HG03025 (cell line): ENCODE measurements at regions not wholly inside any gene's neighbourhood (a gene's known extent, or its start where the extent isn't known, plus 50 kb on each side); places are given as distances from the start of the nearest gene placed in this dataset.

Experiments
- ATAC-seq: cut with Tn5 transposase; IDR thresholded peaks from one replicate; pipeline ENCODE4 v1.9.1; 2021; ENCODE audit warnings: mild to moderate bottlenecking, moderate library complexity; ENCODE audit not compliant: unreplicated experiment, low FRiP score

DNA sequence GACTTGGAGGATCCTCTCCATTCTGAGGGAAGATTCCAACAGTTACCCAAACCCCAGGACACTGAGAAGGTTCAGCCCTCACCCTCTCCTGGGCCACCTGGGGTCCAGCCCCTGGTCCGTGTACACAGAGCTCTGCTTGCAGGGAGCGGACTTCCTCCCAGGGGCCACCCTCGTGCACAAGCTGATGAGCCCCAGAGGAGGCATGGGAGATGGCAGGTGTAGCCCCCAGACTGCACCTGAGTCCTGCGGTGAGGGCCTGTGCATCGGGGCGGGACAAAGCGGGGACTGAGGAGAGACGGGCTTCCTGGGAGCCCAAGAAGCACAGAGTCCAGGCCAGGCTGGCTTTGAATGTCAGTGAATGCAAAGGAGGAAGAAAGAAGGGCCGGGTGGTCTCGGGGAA lies 1374.9 kb downstream of the BRD1 start:
- ATAC-seq: no peak

DNA sequence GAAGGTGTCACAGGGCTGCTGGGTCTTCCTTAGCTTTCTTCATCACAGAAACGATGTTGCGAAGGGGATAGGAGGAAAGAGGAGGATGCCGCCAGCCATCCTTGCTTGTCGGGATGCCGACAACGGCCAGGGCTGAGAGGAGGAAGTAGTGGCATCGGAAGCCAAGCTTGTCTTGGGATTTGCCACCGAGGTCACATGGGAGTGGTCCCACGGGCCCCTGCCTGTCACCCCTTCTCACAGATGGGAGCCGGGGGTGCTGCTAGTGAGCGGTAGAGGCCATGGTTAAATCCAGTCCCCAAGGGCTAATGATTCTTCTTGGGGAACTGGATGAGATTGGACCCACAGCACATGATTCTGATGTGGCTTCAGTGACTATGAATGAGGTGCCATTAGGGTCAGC lies 1375.8 kb downstream of the BRD1 start:
- no peak for ATAC-seq

DNA sequence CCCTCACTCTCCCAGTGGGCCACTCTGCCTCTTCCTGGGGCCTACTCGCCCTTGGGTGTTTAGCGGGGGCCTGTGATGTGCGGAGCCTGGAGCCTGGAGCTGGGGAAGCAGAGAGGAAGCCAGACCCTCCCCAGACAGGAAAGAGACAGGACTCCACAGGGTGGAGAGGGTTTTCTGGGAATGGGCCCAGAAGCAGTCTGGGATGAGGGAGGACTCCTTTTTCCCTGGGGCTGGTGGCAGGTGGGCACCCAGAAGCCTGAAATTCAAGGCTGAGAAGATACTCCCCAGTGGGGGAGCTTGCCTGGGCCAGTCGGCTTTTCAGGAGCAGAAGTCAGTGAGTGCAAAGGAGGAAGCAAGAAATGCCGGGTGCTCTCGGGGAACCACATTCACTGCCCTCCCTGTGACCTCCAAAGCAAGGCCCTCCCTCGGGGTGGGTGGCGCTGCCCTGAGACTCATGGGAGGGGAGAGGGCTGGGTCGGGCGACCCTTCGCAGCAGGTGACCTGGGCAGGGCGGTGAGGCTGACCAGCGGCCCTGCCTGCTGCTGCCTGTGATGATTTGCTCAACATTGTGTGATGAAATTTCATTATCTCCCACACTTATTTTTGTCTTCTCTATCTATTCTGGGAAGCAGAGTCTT lies 1377.4 kb downstream of the BRD1 start:
- ATAC-seq: no peak

DNA sequence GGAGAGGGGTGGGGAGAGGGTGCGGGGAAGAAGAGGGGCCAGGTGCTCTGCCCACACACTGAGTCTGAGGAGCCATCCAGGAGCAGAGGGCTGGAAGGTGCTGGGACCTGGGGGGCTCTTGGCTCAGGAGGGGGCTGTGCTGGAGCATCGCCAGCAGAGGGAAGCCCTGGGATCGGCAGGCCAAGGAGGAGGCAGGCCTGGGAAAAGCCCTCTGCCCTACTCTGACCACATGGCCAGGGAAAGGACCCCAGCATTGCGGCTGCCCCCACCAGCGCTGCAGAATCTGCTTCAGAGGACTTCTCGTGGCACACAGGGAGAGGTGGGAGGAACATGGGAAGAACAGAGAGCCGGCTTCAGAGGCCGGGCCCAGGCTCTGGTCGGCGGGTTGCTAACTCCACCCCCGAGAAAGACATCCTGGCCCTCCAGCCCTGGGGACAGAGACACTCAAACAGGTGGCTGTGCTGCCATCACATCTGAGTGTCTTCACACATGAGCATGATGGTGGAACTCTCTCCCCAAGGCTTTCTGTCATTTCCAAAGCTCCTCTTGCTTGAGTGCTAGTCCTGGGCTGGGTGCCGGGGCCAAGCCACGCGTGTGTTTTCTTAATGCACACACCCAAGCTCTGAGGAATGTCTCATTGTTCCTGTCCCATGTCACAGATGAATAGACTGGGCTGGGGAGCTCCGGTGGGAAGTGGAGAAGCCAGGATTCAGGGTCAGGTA lies 1378.0 kb downstream of the BRD1 start:
- no peak for ATAC-seq

DNA sequence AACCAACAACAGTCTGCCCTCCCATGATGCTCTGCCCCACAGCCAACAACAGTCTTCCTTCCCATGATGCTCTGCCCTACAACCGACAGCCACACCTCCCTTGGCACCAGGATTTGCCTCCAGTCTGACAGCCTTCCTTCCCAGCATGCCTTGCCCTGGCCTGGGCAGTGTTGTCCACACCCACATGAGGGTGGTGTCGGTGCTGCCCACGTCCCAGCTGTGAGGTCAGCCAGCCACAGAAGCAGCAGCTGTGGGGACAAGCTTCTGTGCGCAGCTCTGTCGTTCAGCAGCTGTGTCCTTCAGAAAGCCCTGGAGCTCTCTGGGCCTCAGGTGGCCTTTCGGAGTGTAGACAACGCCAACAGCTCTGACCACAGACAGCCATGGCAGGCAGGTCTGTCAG lies 1378.9 kb downstream of the BRD1 start:
- no peak for ATAC-seq

DNA sequence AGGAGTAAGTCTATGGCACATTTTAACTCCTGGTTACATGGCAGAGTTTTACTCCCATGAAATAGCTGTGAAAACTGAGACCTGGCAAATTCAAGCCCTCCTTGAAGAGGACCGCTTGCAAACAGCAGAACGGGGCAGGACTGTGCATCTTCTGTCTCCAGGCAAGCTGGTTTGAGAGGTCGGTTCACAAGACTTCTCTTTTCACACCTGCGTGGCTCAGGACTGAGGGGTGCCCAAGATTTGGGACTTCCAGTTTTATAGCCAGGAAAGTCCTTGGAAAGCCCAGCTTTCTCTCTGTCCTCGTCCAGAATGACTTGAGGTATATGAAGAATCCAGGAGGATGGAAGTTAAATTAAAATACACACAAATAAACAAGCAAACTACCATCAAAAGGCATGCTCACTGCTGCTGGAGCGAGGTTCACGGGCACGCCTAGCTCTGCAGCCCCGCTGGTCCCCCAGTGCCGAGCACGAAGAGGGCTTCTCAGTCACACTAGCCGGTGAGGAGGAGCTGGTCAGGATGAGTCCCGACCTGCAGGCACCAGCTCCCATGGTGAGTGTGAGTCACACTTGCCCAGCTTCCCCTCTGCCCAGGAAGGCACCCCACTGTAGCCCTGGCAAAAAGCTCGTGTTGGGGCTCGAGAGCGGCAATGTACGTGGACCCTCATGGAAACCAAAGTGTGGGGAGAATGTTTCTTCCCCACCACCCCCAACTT lies 1382.4 kb downstream of the BRD1 start:
- ATAC-seq: no peak

DNA sequence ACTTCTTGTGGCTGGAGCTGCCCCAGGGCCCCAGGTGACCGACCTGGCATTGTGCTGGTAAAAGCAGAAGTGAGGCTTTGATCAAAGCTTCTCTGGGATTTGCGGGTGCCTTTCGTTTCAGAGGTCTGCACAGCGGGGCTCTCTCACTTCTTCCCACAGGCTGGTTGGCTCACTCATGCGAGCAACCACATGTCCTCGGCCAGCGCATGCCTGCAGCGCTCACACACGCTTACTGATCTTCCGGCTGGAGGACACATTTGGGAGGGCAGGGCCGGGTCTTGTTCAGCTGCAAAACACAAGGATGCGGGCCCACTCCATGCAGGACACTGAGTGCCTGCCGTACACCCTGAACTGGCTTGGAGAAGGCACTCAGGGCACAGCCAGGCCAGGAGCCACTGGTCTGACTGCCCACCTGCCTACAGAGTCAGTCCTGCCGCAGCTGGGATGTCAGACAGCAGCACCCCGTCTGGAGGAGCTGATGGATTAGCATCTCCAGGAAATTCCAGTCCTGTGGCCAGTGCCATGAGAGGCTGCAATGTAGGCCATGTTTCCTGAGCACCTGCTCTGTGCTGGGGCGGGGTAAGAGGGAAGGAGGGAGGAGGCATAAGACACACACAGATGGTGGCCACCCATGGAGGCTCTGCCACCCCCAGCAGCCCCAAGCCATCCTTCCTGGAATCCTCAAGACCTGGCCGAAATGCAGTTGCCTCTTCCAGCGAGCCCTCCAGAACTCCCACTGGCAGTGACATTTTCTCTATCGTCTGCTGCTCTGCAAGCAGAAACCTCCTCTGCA lies 1383.2 kb downstream of the BRD1 start:
- ATAC-seq: no peak

DNA sequence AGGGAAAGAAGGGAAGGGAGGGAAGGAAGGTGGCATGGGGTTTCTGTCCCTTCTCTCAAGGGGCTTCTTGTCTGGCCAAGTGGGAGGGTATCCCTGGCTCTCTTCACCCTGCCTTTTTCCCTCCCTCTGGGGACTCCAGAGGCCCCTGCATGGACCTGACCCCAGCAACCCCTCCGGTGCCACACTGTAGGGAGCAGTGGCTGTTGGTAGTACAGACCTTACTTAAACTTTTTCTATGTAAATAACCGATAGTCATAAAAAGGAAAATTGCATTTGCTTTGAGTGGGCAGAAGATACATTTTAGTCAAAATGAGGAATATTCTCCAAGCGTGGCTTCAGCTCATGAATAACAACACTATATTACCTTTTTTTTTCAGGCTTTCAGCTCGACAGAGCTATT lies 1384.0 kb downstream of the BRD1 start:
- ATAC-seq: no peak

DNA sequence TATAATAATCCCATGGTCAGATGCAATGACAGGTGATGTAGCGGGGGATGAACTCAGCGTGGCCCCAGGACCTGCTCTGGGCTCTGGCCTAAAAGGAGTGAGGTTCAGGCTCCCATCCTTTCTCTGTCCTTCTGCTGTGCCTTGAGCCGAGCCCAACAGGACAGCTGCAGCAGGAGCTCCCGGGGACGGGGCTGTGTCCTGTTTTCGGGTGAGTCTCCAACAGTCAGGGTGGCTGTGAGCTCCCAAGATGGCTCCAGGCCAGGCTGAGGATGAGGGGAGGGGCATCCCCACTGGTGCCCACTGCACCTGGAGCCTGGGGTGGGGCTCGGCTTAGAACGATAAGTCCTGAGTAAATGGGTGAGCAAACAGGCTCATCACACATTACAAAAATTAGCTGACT lies 1385.0 kb downstream of the BRD1 start:
- ATAC-seq: no peak

DNA sequence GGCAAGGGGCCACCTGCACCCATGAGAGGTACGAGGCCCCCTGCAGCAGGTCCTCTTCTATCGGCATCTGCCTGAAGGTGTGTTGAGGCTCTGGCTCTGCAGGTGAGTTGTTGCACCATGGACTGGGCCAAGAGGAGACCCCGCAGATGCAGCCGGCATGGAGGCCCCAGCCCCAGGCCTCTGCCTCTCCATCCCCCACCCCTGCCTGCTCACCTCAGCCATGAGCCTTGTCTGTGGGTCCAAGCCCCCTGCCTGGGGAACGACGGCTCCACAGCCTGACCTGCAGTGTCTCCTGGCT lies 1386.2 kb downstream of the BRD1 start:
- ATAC-seq: no peak

DNA sequence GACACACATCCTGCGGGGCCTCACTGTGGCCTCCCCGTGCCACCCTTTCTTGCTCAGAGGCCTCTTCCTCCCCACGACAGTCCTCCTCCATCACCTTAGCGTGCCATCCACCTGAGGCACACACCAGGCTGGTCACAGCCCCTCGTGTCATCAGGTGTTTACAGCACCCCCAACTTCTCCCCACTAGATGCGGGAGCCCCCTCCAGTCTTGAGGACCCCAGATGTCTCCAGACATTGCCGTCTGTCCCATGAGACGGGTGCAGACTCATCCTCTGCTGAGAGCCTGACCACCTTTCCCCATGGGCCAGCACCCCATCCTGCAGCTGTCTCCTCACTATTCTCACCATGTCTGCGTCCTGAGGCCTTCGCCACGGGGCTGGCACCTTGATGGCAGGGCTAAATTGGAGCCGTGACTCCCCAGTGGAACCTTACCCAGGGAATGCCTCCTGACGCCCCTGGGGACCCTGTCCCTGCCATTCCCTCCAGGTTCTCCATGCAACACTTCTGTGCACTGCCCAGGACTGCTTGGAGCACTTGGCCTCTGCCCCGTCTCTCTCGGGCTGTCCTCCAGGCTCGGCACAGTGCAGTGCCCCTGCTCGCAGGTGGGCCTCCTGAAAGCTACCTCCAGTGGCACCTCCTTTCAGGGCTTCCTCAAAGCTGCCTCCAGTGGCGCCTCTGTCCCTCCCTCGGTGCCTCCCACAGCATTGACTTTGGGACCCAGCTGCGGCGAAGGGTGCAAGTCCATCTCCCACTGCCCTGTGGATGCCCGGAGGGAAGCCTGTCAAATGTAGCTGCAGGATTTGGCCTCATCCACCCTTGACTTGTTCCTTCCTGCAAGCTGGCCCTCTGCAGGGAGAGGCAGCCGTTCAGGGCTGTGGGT lies 1386.8 kb downstream of the BRD1 start:
- no peak for ATAC-seq

DNA sequence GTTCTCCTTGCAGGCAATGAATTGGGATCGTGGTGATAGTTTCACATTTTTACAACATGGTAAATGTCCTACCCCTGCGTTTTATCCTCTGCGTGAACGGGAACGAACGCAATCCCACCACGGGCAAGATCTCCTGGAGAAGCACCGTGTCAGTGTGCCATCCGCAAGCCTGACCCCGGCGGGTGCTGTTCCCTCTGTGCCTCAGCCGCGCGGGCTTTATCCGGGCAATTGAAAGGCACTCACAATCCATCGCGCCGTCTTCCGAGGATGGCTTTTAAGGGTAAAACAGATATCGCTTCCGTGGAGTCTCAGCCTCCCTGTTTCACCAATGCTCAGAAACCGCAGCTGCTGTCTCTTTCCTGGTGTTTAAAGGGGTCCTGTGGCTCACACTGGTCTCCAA lies 1387.5 kb downstream of the BRD1 start:
- ATAC-seq: no peak

DNA sequence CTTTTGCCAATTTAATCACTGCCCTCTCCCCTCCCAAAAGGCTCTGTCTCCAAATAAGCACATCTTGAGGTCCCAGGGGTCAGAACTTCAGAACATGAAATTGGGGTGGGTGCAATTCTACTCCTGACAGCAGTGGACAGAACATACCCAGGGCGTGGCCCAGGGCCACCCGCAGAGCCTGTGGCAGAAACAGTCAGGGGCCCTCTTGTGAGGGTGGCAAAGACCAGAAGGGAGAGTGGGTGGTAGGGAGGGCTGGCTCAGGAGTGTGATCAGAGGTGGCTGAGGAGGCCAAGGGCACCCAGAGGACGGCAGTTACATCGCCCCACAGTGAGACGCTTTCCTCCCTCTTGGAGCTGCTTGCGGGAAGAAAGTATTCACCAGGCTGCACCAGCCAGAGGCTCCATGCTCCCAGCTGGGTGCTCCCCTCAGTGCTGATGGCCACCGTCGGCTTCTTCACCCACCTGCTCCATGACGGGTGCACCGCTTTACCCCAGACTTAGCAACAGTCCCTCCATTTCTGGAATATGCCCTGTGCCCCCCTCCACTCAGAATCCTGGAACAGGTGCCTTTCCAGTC lies 1388.0 kb downstream of the BRD1 start:
- ATAC-seq: no peak

DNA sequence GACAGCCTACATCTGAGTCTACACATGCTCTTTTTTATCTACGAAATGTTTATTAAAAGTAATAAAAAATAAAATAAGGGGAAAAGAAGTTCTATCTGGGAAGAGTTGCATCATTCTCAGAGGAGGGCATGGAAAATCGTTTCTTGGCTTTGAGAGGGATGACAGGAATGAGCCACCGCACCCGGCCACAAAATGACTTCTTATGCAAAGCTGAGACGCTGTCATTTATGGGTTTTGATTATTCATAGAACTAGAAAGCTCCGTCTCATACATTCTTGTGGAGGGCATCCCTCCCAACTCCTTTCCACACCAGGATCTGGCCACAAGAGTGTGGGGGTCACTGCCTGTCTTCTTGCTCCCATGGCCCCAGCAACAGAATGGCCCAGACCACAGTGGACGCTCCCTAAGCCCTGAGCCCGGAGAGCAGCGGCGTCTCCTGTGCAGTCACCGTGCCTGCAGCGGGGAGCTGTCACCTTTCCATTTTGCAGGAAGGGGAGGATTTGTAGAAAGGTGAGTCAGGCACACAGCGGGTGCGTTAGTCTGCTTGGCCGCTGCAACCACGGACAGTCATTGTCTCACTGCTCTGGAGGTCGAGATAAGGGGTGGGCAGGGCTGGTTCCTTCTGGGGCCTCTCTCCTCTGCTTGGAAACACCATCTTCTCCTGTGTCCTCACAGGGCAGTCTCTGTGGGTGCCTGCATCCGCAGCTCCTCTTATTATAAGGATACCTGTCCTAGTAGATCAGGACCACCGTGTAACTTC lies 1388.7 kb downstream of the BRD1 start:
- no peak for ATAC-seq

DNA sequence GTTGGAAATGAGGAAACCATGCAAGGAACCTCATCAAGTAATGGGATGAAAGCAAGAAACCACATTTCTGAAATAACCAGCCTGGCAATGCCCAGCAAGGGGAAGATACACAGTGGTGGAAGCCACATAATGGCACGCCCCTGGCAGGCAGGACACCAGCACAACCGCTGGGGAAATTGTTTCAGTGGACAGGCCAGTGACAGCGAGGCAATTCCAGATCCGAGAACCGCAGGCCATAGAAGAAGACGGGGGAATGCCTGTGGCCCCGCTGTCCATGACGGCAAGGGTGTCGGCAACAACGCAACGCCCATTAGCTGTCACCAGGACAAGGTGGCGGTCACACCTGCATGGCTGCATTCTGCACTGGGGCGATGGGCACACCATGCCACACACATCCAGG lies 1389.6 kb downstream of the BRD1 start:
- ATAC-seq: no peak

DNA sequence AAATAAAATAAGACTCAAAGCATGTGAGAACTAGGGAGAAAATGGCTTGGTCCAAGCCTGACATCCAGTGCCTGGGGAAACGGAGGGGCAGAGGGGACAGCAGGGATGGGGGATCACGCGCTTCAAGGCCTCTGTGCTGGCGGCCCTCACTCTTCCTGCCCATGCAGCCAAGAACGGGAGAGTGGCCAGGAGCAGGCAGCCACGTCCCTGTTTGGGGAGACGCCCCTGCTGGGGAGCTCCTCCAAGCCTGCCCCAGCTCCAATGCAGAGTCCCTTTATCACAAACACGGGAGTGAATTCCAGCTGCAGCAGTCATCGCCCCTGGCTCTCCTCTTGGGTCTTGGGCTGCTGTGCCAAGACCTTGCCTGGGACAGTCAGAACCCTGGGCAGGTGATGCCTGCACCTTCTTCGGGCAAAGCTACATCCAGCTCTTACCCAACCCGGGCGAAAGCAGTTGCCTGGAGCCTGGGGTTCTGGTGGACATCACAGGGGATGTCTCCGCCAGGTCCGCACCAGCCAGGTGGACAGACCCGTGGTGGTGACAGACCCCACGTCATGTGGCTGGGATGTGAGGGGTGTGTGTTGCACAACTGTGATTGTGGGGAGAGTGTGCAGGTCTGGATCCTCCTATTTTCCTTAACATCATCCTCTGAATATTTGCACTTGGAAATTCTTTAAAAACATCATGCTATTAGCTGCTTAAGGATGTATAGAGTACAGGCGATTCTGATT lies 1391.3 kb downstream of the BRD1 start:
- no peak for ATAC-seq

DNA sequence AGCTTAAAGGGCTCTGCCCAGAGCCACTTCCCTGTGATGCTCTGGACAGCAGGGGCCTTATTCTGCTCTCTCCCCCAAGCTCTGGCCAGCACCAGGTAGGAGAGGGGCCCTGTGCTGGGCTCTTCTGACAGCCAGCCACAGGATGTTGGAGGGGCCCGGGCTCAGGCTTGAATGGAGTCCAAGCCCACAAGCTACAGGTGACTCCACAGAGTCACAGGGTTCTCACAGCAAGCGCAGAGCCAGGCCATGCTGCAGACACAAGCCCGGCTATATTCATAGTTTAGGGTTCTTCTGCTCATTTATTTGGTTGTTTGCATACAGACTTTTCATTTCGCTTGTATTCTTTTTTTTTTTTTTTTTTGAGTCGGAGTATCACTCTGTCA lies 1392.8 kb downstream of the BRD1 start:
- ATAC-seq: no peak

DNA sequence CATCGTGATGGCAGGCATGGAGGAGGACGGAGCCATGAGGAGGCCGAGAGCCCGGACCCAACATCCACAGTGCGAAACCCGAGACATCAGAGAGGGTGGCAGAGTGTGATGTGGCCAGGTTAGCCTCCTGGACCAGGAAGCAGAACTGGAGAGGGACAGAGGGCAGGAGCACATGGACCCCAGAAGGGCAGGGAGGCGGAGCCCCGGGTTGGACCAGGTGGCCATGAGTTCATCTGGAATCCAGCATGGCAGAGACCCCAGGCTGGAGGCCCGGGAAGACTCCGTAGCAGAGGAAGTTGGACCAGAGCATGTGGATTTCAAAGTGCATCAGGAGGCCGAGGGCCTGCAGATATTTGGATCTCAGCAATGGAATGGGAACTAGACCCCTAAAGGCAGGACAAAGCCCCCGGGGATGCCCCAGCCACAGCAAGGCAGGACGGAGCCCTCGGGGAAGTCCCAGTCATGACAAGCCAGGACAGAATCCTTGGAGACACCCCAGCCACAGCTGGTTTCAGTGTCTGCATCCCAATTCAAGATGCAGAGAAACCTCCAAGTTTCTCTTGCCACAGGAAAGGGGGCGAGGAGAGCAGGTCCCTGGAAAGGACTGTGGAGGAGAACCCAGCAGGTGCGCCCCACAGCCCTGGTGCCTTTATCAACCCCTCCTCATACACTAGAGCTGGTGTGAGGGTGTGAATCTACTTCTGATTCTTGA lies 1393.4 kb downstream of the BRD1 start:
- no peak for ATAC-seq
